Upper lobe of right lung (tissue), 1 donor: ENCODE measurements at regions not wholly inside any gene's neighbourhood (a gene's known extent, or its start where the extent isn't known, plus 50 kb on each side); places are given as distances from the start of the nearest gene placed in this dataset.

Experiments
- ATAC-seq: fragments of 200-7000 bp; cut with Tn5 transposase; one replicate; pipeline ENCODE4 v1.9.1; 2020; ENCODE audit warnings: mild to moderate bottlenecking, moderate library complexity
- DNase-seq: peaks from one replicate; pipeline ENCODE4 v3.0.0-alpha.2; 2020
- H3K27ac ChIP-seq: fragments of 200-600 bp; one replicate; pipeline ENCODE4 v1.8.0; 2022
- H3K27me3 ChIP-seq: fragments of 200-600 bp; one replicate; pipeline ENCODE4 v1.8.0; 2022; ENCODE audit warnings: mild to moderate bottlenecking
- H3K36me3 ChIP-seq: fragments of 200-600 bp; one replicate; pipeline ENCODE4 v1.8.0; 2022
- H3K4me1 ChIP-seq: fragments of 200-600 bp; one replicate; pipeline ENCODE4 v1.8.0; 2022
- H3K4me3 ChIP-seq: fragments of 200-600 bp; one replicate; pipeline ENCODE4 v1.8.0; 2022; ENCODE audit warnings: mild to moderate bottlenecking
- H3K9me3 ChIP-seq: fragments of 200-600 bp; one replicate; pipeline ENCODE4 v1.8.0; 2022
- intact Hi-C: fragments of 100-400 bp; cut with DNase I; formaldehyde crosslinking; loops from one replicate; pipeline ENCODE4 v1.11.0; 2022
- TF ChIP-seq, protein P1 (sequence below): fragments of 200-600 bp; IDR thresholded peaks from one replicate; pipeline ENCODE4 v1.8.0; 2022; ENCODE audit warnings: antibody characterized with exemption
- donor health status: DM: no; HTN: yes; CAD: no; lungs with severe emphysema.

DNA sequence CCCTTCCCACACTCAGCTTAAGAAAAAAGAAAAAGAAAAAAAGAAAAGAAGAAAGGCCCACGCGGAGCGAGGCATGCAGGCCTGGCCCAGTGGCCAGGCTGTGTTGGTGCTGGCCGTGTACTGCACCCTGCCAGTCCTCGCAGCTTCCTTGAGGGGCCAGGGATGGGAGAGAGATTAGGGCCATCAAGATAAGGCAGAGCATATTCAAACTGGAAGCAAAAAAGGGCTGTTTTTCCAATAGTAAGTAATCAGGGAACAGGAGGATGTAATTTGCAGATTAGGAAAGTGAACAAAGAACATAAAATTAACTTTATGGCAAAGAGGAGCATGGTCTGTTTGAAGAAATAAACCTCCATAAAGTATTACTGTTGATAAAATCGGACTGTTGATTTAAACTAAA is 319.6 kb upstream of the CLINT1 start:
- Histone ChIP-seq H3K27ac (no peak overlapping the region), H3K27me3 (no peaks in the 10 kb centered on the region), H3K4me3 (no peak overlapping the region), H3K36me3 (no peaks in the 10 kb centered on the region), H3K4me1 (peaks cover 4% of the 10 kb centered on the region), H3K9me3 (no peaks in the 10 kb centered on the region)
- ATAC-seq (no peak), DNase-seq (no peak)
- TF ChIP-seq, protein P1, sequence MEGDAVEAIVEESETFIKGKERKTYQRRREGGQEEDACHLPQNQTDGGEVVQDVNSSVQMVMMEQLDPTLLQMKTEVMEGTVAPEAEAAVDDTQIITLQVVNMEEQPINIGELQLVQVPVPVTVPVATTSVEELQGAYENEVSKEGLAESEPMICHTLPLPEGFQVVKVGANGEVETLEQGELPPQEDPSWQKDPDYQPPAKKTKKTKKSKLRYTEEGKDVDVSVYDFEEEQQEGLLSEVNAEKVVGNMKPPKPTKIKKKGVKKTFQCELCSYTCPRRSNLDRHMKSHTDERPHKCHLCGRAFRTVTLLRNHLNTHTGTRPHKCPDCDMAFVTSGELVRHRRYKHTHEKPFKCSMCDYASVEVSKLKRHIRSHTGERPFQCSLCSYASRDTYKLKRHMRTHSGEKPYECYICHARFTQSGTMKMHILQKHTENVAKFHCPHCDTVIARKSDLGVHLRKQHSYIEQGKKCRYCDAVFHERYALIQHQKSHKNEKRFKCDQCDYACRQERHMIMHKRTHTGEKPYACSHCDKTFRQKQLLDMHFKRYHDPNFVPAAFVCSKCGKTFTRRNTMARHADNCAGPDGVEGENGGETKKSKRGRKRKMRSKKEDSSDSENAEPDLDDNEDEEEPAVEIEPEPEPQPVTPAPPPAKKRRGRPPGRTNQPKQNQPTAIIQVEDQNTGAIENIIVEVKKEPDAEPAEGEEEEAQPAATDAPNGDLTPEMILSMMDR: no peak
- intact Hi-C loops: loop anchor here (10.0 kb wide), 2 partner anchors 506 to 926 kb away; no protein-coding TSS in a partner anchor

DNA sequence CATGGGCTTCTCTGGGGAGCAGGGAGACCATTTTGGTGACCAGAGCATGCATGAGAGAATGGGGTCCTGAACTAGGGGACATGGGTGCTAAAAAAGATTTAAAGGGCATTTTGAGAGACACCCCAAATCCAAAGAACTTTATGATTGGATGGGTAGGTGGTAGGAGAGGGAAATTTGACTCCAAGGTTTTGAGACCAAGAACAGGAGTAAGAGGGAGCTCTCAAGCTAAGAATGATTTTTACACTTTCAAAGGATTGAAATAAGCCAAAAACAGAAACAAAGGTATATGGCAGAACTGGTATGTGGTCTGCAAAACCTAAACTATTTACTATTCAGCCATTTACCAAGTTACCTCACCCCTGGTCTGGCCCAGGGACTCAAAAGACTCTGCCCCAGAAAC is 318.2 kb upstream of the CLINT1 start:
- H3K9me3 ChIP-seq: no peaks in the 10 kb centered on the region
- H3K4me1 ChIP-seq: peaks cover 4% of the 10 kb centered on the region
- no peak for DNase-seq
- no peak for ATAC-seq
- no peak overlapping the region for H3K27ac ChIP-seq
- TF ChIP-seq, protein P1: no peak
- no peaks in the 10 kb centered on the region for H3K36me3 ChIP-seq
- intact Hi-C loops: loop anchor here (10.0 kb wide), 2 partner anchors 508 to 928 kb away; no protein-coding TSS in a partner anchor
- no peak overlapping the region for H3K4me3 ChIP-seq
- H3K27me3 ChIP-seq: no peaks in the 10 kb centered on the region

DNA sequence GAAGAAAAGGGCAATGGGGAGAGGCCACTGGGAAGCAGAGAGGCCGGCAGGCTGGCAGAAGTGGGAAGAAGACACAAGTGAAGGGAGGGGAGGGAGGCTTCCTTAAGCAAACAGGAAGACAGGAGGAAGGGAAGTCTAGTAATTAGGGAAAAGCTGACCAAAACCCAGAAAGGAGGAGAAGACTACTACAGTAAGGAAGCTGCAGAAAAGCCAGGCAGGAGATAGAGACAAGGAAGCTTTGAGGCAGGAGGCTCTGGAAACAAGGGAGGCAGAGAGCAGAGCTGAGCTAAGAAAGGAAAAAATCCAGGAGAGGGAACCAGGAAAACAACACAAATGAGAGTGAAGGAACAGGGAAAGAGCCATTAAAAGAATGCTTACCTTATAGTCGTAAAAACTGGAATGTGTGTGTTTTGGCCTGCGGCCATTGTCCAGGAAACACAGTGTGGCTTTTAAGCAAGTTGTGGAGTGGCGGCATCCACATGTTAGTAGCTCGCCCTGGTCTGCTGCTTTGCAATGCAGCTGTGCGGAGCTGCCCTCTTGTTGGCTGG is 317.1 kb upstream of the CLINT1 start:
- H3K27ac ChIP-seq: no peak overlapping the region
- intact Hi-C loops: loop anchor here (10.0 kb wide), 2 partner anchors 509 to 929 kb away; no protein-coding TSS in a partner anchor
- TF ChIP-seq, protein P1: no peak
- H3K4me3 ChIP-seq: no peak overlapping the region
- no peaks in the 10 kb centered on the region for H3K36me3 ChIP-seq
- ATAC-seq (no peak), DNase-seq (no peak)
- no peaks in the 10 kb centered on the region for H3K9me3 ChIP-seq
- peaks cover 4% of the 10 kb centered on the region for H3K4me1 ChIP-seq
- H3K27me3 ChIP-seq: peaks cover 5% of the 10 kb centered on the region

DNA sequence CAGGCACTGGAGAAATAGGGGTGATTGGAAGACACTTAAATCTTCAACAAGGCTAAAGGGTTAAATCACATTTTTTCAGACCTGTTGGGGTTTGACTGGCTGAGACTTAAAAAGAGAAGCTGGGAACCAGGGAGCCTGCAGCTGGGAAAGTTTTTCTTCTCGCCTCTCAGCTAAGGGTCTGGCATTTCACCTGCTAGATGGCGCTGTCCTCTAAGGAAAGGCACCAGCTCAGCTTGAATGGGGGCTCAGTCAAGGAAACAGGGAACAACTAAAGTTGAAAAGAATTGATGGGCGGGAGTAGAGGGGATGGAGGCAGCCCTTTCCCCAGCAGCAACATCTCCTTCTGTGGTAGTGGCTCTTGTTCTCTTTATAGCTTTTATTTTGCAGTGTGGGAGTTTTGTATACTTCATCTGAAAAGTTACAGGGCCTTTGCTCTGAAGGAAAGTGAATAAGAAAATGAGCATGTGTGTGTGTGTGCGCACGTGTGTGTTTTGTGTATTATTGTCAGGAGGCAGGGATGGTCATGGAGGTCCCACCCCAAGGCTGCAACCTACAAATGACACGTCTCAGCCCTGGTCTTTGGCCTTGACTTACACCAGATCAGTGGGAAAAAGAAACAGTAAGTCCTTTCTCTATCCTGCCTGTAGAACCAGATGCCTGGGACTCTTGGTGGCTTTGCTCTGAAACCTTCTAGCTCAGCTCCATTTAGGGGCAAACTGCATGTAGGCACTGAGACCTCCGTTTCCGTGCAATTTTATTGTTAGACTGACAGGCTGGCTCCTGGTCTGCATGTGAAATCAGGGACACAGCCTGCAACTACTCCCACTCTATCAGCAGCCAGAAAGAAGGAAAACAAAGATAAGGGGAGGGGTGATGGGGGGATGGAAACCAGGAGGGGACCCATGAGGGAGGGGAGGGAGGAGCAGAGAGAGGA is 316.2 kb upstream of the CLINT1 start:
- ATAC-seq: peak; percentile 85

DNA sequence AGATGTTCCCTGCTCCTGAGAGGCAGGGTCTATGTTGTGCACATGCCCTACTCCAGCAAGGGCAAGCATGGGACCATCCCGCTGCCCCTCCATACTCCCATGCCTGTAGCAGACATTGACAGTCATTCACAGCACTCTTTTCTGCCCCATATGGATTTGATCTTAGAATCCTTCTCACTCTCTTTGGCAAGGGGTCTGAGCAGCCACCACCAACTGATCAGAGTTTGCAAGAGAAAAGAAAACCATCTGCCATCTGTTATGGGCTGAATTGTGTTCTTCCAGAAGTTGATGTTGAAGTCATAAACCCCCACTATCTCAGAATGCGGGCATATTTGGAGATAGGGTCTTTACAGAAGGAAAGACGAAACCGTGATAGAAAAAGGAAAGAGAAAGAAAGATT is 315.1 kb upstream of the CLINT1 start:
- no peak for ATAC-seq
- peaks cover 4% of the 10 kb centered on the region for H3K4me1 ChIP-seq
- DNase-seq: no peak
- no peak overlapping the region for H3K4me3 ChIP-seq
- TF ChIP-seq, protein P1: no peak
- H3K27ac ChIP-seq: no peak overlapping the region
- H3K9me3 ChIP-seq: no peaks in the 10 kb centered on the region
- H3K36me3 ChIP-seq: no peaks in the 10 kb centered on the region
- peaks cover 5% of the 10 kb centered on the region for H3K27me3 ChIP-seq
- intact Hi-C loops: loop anchor here (10.0 kb wide), 2 partner anchors 511 to 931 kb away; no protein-coding TSS in a partner anchor

More for the DNA sequence above, 316.2 kb upstream of the CLINT1 start:
- Histone ChIP-seq H3K27me3 (peaks cover 5% of the 10 kb centered on the region), H3K36me3 (no peaks in the 10 kb centered on the region), H3K4me1 (peaks cover 4% of the 10 kb centered on the region), H3K27ac (no peak overlapping the region), H3K9me3 (no peaks in the 10 kb centered on the region), H3K4me3 (no peak overlapping the region)
- intact Hi-C loops: loop anchor here (10.0 kb wide), 2 partner anchors 510 to 930 kb away; no protein-coding TSS in a partner anchor
- no peak for DNase-seq
- TF ChIP-seq, protein P1: peak; percentile 75
